HG02678 (cell line): ENCODE measurements at regions not wholly inside any gene's neighbourhood (a gene's known extent, or its start where the extent isn't known, plus 50 kb on each side); places are given as distances from the start of the nearest gene placed in this dataset.

Experiments
- ATAC-seq: cut with Tn5 transposase; IDR thresholded peaks from one replicate; pipeline ENCODE4 v1.9.1; 2021; ENCODE audit warnings: mild to moderate bottlenecking, moderate library complexity; ENCODE audit not compliant: unreplicated experiment

GRCh38 chr1:113259988-113260387, 130.3 kb upstream of the MAGI3 start:
- no peak for ATAC-seq

GRCh38 chr1:113265196-113265595, 125.1 kb upstream of the MAGI3 start:
- no peak for ATAC-seq

- ATAC-seq, result no peak
Measured at GRCh38 chr1:113266788-113267187, 123.5 kb upstream of the MAGI3 start.

- ATAC-seq, result no peak
Measured at GRCh38 chr1:113269168-113269963, 120.9 kb upstream of the MAGI3 start.

- ATAC-seq, result no peak
Measured at GRCh38 chr1:113271039-113271438, 119.3 kb upstream of the MAGI3 start.

- ATAC-seq, result no peak
Measured at GRCh38 chr1:113275083-113275482, 115.2 kb upstream of the MAGI3 start.

- no peak for ATAC-seq
Measured at GRCh38 chr1:113275691-113276090, 114.6 kb upstream of the MAGI3 start.

- no peak for ATAC-seq
Measured at GRCh38 chr1:113276507-113276906, 113.8 kb upstream of the MAGI3 start.

- ATAC-seq, result no peak
Measured at GRCh38 chr1:113278371-113278770, 111.9 kb upstream of the MAGI3 start.

GRCh38 chr1:113278777-113279176, 111.5 kb upstream of the MAGI3 start:
- no peak for ATAC-seq

- ATAC-seq, result no peak
Measured at GRCh38 chr1:113279776-113280391, 110.4 kb upstream of the MAGI3 start.

GRCh38 chr1:113280581-113280980, 109.7 kb upstream of the MAGI3 start:
- ATAC-seq, result no peak

- no peak for ATAC-seq
Measured at GRCh38 chr1:113281550-113281949, 108.8 kb upstream of the MAGI3 start.

- no peak for ATAC-seq
Measured at GRCh38 chr1:113282008-113282892, 108.1 kb upstream of the MAGI3 start.

GRCh38 chr1:113282893-113283285, 107.4 kb upstream of the MAGI3 start:
- ATAC-seq, result no peak

GRCh38 chr1:113283914-113284313, 106.4 kb upstream of the MAGI3 start:
- no peak for ATAC-seq

- no peak for ATAC-seq
Measured at GRCh38 chr1:113286156-113286555, 104.2 kb upstream of the MAGI3 start.

GRCh38 chr1:113291777-113292602, 98.3 kb upstream of the MAGI3 start:
- no peak for ATAC-seq

- ATAC-seq, result no peak
Measured at GRCh38 chr1:113292603-113293255, 97.6 kb upstream of the MAGI3 start.

- no peak for ATAC-seq
Measured at GRCh38 chr1:113293256-113293626, 97.1 kb upstream of the MAGI3 start.
